SK-MEL-5 (cell line): ENCODE measurements at regions not wholly inside any gene's neighbourhood (a gene's known extent, or its start where the extent isn't known, plus 50 kb on each side); places are given as distances from the start of the nearest gene placed in this dataset.

Experiments used
- DNase-seq: peaks from one replicate; pipeline ENCODE4 v3.0.0-alpha.2; 2016; ENCODE audit warnings: low read depth, low spot score
- in situ Hi-C: cut with HindIII; loops from 2 replicates; pipeline ENCODE4 v1.10.0; 2016; ENCODE audit warnings: low sequenced_read_pairs, high pct_unique_total_duplicates, low pct_unique_long_range_greater_than_20kb

- in situ Hi-C loops: no loop called here
- no peak for DNase-seq
Measured at GRCh38 chr10:117936976-117937375, 109.8 kb downstream of the RAB11FIP2 start.

DNA sequence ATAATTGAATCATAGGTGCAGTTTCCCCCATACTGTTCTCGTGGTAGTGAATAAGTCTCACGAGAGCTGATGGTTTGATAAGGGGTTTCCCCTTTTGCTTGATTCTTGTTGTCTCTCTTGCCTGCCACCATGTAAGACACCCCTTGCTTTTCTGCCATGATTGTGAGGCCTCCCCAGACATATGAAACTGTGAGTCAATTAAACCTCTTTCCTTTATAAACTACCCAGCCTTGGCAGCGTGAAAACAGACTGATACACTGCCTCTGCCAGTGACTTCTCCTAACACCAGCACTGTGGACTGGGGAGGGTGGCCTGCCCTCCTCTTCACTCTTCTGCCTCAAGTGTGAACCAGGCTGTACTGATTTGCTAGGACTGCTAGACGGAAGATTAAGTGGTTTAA, 108.6 kb downstream of the RAB11FIP2 start:
- no peak for DNase-seq
- in situ Hi-C loops: no loop called here

GRCh38 chr10:117942226-117942625, 104.5 kb downstream of the RAB11FIP2 start:
- in situ Hi-C loops: no loop called here
- no peak for DNase-seq

DNA sequence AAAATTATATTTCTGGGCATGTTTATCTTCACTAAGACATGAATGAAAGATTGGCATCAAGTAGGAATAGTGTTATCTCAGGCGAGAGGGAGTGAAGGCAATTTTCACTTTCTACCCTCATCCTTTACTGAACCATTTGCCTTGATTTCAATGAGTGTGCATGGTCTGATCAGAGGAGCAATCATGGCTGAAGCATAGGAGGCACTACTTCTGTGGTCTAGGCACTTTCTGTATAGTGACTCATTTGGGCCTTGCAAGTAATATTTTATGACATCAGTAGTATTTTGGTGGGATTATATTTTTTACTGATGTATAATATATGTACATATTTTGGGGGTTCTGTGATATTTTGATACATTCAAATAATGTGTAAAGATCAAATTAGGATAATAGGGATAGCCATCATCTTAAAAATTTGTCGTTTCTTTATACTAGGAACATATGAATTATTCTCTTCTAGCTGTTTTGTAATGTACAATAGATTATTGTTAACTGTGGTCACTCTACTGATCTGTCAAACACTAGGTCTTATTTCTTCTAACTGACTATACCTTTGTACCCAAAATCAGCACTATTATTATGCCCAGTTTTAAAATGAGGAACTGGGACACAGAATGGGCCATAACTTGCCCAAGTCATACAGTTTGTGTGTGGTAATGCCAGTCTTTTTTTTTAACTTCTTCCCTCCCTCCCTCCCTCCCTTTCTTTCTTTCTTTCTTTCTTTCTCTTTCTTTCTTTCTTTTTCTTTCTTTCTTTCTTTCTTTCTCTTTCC, 101.9 kb downstream of the RAB11FIP2 start:
- DNase-seq: no peak
- in situ Hi-C loops: no loop called here

DNA sequence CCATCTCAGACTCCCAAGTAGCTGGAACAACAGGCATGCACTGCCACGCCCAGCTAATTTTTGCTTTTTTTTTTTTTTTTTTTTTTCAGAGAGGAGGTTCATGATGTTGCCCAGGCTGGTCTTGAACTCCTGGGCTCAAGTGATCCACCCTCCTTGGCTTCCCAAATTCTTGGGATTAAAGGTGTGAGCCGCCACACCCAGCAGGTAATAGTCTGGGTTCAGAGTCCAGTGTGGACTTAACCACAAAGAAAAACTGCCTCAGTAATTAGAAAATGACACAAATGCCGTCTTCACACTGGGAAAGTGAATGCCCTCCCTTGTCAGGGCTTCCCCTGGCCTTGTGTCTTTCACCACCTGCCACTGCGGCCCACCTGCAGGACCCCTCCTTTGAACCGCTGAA, 101.1 kb downstream of the RAB11FIP2 start:
- in situ Hi-C loops: no loop called here
- DNase-seq: no peak

- in situ Hi-C loops: no loop called here
- no peak for DNase-seq
Measured at GRCh38 chr10:117946525-117947070, 100.1 kb downstream of the RAB11FIP2 start.

GRCh38 chr10:117948493-117948892, 98.2 kb downstream of the RAB11FIP2 start:
- in situ Hi-C loops: no loop called here
- no peak for DNase-seq

DNA sequence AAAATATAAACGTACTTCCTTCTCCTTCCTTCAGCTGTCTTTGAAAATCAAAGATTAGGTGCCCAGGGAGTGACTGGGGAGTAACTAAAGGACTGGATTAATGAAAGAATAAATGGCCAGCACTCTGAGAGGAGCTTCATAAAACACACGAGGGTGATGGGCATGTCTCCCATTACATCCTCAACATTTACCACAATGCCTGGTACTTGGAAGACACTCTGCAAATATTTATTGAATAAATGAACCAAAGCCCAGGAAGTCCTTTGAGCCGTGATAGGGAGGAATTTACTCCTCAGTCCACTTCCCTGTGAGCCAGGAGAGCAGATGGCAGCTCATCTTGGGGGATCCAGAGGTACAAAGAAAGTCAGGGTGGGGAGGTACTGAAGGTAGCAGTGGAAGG, 96.3 kb downstream of the RAB11FIP2 start:
- no peak for DNase-seq
- in situ Hi-C loops: no loop called here
